ENCODE measurements at regions not wholly inside any gene's neighbourhood (a gene's known extent, or its start where the extent isn't known, plus 50 kb on each side); places are given as distances from the start of the nearest gene placed in this dataset.

DNA sequence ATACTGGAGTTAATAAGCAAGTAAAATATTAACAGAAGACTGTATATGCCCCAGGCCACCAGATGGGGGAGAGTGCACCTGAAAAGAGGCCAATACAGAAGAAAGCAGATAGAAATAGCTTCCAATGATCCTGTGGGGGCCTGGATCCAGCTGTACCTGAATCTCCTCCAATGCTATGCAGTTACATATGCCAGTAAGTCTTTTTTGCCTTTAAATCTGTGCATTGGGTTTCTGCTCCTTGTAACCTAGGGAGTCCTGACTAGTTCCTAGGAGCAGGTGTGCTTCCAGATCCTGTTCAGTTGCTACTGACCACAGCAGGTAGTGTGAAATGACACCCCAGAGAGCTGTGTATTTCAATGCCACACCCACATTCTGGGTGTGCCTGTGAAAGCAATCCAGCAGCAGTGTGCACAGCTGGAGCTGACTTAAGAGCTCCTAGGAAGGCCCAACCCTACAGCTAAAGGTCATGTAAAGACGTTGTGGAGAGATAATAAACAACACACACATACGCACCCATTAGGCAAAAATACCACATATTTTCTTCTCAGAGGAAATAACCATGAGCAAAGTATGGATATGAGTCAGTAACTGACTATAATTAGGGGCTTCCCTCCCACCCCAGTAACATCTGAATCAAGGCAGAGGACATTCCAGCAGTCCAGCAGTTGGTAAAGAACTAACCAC lies 62.2 kb upstream of the AKAP13 start:
- H3K36me3 ChIP-seq (ENCODE audit: low read length): no peaks in the 10 kb centered on the region
- H3K9ac ChIP-seq (ENCODE audit: low read length): no peak overlapping the region
- TF ChIP-seq CTCF (IDR thresholded peaks at IDR 0.05; ENCODE audit: insufficient read depth, low read length, poor library complexity, severe bottlenecking) (peak; percentile 17), EZH2phosphoT487 (conservative IDR thresholded peaks at IDR 0.05; ENCODE audit: low read length) (no peak)
- no peaks in the 10 kb centered on the region for H3K9me2 ChIP-seq (replicated peaks; ENCODE audit: insufficient read depth, low read length)
- no peaks in the 10 kb centered on the region for H3F3A ChIP-seq (ENCODE audit: insufficient read depth)
- H3K9me3 ChIP-seq (ENCODE audit: insufficient read depth, low read length): no peaks in the 10 kb centered on the region
- H3K4me2 ChIP-seq (ENCODE audit: low read depth, low read length, poor library complexity, severe bottlenecking): no peak overlapping the region
- H3K79me2 ChIP-seq (ENCODE audit: insufficient read depth, low read length): no peaks in the 10 kb centered on the region
- H3K4me3 ChIP-seq (ENCODE audit: insufficient read depth, low read length, poor library complexity, severe bottlenecking): no peak overlapping the region
- no peak overlapping the region for H2AFZ ChIP-seq (ENCODE audit: low read depth, low read length, severe bottlenecking)
- no peaks in the 10 kb centered on the region for H4K20me1 ChIP-seq (ENCODE audit: low read depth, low read length)
- no peaks in the 10 kb centered on the region for H3K27me3 ChIP-seq (ENCODE audit: low read length)
- no peak overlapping the region for H3K27ac ChIP-seq (ENCODE audit: low read depth, low read length)

DNA sequence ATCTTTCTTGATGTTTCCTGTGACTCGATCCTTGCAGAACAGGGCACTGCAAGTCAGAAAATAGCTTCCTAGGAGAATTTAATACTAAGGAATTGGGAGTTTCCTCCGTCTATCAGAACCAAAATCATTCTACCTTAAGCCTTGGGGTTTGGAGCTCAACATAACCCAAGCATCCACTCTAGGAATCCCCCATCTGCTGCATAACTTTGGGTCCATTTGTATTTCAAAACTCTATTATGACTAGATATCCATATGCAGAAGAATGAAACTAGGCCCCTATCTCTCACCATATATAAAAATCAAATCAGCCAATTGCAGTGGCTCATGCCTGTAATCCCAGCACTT lies 61.7 kb upstream of the AKAP13 start:
- no peaks in the 10 kb centered on the region for H4K20me1 ChIP-seq (ENCODE audit: low read depth, low read length)
- TF ChIP-seq EZH2phosphoT487 (conservative IDR thresholded peaks at IDR 0.05; ENCODE audit: low read length) (no peak), CTCF (IDR thresholded peaks at IDR 0.05; ENCODE audit: insufficient read depth, low read length, poor library complexity, severe bottlenecking) (no peak)
- H3K36me3 ChIP-seq (ENCODE audit: low read length): no peaks in the 10 kb centered on the region
- no peaks in the 10 kb centered on the region for H3F3A ChIP-seq (ENCODE audit: insufficient read depth)
- H3K4me2 ChIP-seq (ENCODE audit: low read depth, low read length, poor library complexity, severe bottlenecking): no peak overlapping the region
- H3K9me2 ChIP-seq (replicated peaks; ENCODE audit: insufficient read depth, low read length): no peaks in the 10 kb centered on the region
- H2AFZ ChIP-seq (ENCODE audit: low read depth, low read length, severe bottlenecking): no peak overlapping the region
- no peaks in the 10 kb centered on the region for H3K79me2 ChIP-seq (ENCODE audit: insufficient read depth, low read length)
- no peaks in the 10 kb centered on the region for H3K9me3 ChIP-seq (ENCODE audit: insufficient read depth, low read length)
- no peak overlapping the region for H3K9ac ChIP-seq (ENCODE audit: low read length)
- no peaks in the 10 kb centered on the region for H3K27me3 ChIP-seq (ENCODE audit: low read length)
- H3K27ac ChIP-seq (ENCODE audit: low read depth, low read length): no peak overlapping the region
- no peak overlapping the region for H3K4me3 ChIP-seq (ENCODE audit: insufficient read depth, low read length, poor library complexity, severe bottlenecking)

- H3K9ac ChIP-seq (ENCODE audit: low read length): no peak overlapping the region
- peaks cover 4% of the 10 kb centered on the region; the same call in 1 of the 2 replicates for H3K36me3 ChIP-seq (ENCODE audit: low read length)
- no peaks in the 10 kb centered on the region for H3K27me3 ChIP-seq (ENCODE audit: low read length)
- H3K79me2 ChIP-seq (ENCODE audit: insufficient read depth, low read length): no peaks in the 10 kb centered on the region
- no peaks in the 10 kb centered on the region for H4K20me1 ChIP-seq (ENCODE audit: low read depth, low read length)
- no peak overlapping the region for H3K27ac ChIP-seq (ENCODE audit: low read depth, low read length)
- H3K4me3 ChIP-seq (ENCODE audit: insufficient read depth, low read length, poor library complexity, severe bottlenecking): no peak overlapping the region
- peaks cover 9% of the 10 kb centered on the region for H3F3A ChIP-seq (ENCODE audit: insufficient read depth)
- no peaks in the 10 kb centered on the region for H3K9me2 ChIP-seq (replicated peaks; ENCODE audit: insufficient read depth, low read length)
- no peak overlapping the region for H2AFZ ChIP-seq (ENCODE audit: low read depth, low read length, severe bottlenecking)
- TF ChIP-seq CTCF (IDR thresholded peaks at IDR 0.05; ENCODE audit: insufficient read depth, low read length, poor library complexity, severe bottlenecking) (no peak), EZH2phosphoT487 (conservative IDR thresholded peaks at IDR 0.05; ENCODE audit: low read length) (no peak)
- H3K9me3 ChIP-seq (ENCODE audit: insufficient read depth, low read length): no peaks in the 10 kb centered on the region
- H3K4me2 ChIP-seq (ENCODE audit: low read depth, low read length, poor library complexity, severe bottlenecking): no peak overlapping the region
Observed at GRCh38 chr15:85324202-85324601, 56.2 kb upstream of the AKAP13 start.

Data from SU-DHL-6 (cell line).